ENCODE measurements at regions not wholly inside any gene's neighbourhood (a gene's known extent, or its start where the extent isn't known, plus 50 kb on each side); places are given as distances from the start of the nearest gene placed in this dataset.

- Histone ChIP-seq H3K27ac (ENCODE audit: low read length) (no peak overlapping the region), H3K4me1 (ENCODE audit: control insufficient read depth, insufficient read depth, low read length) (no peaks in the 10 kb centered on the region), H3K9me3 (ENCODE audit: control insufficient read depth, insufficient read depth, low read depth, low read length) (no peaks in the 10 kb centered on the region), H3K36me3 (ENCODE audit: control insufficient read depth, insufficient read depth, low read length) (no peaks in the 10 kb centered on the region), H3K27me3 (ENCODE audit: control insufficient read depth, insufficient read depth, low read length) (no peaks in the 10 kb centered on the region), H3K4me3 (ENCODE audit: low read depth in 2 of 2, low read length in 2 of 2) (no peak overlapping the region)
- ChIA-PET POLR2A (no interaction called here), CTCF (no interaction called here)
- BruUV-seq (replicated peaks): no TSS peak
- no peak for DNase-seq (ENCODE audit: low read depth, low spot score)
- intact Hi-C loops (cut with micrococcal nuclease; ENCODE audit: unreplicated experiment): no loop called here
- in situ Hi-C loops (cut with HindIII; ENCODE audit: low pct_unique_long_range_greater_than_20kb, low sequenced_read_pairs): no loop called here
- no peak for ATAC-seq
- TF ChIP-seq SIN3A (IDR thresholded peaks at IDR 0.05; ENCODE audit: borderline replicate concordance, insufficient read depth, low read depth, low read length) (no peak), TCF7L2 (IDR thresholded peaks at IDR 0.05; ENCODE audit: low read depth, low read length) (no peak), POLR2AphosphoS5 (IDR thresholded peaks at IDR 0.05; ENCODE audit: low read depth, low read length) (no peak), REST (IDR thresholded peaks at IDR 0.05; ENCODE audit: insufficient read depth in 1 of 2, low read depth in 2 of 2, low read length in 1 of 2) (no peak)
- TF ChIP-seq, protein P1, sequence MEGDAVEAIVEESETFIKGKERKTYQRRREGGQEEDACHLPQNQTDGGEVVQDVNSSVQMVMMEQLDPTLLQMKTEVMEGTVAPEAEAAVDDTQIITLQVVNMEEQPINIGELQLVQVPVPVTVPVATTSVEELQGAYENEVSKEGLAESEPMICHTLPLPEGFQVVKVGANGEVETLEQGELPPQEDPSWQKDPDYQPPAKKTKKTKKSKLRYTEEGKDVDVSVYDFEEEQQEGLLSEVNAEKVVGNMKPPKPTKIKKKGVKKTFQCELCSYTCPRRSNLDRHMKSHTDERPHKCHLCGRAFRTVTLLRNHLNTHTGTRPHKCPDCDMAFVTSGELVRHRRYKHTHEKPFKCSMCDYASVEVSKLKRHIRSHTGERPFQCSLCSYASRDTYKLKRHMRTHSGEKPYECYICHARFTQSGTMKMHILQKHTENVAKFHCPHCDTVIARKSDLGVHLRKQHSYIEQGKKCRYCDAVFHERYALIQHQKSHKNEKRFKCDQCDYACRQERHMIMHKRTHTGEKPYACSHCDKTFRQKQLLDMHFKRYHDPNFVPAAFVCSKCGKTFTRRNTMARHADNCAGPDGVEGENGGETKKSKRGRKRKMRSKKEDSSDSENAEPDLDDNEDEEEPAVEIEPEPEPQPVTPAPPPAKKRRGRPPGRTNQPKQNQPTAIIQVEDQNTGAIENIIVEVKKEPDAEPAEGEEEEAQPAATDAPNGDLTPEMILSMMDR (IDR thresholded peaks at IDR 0.05): no peak
Observed at GRCh38 chr13:76823969-76824368, 62.2 kb downstream of the KCTD12 start.

DNA sequence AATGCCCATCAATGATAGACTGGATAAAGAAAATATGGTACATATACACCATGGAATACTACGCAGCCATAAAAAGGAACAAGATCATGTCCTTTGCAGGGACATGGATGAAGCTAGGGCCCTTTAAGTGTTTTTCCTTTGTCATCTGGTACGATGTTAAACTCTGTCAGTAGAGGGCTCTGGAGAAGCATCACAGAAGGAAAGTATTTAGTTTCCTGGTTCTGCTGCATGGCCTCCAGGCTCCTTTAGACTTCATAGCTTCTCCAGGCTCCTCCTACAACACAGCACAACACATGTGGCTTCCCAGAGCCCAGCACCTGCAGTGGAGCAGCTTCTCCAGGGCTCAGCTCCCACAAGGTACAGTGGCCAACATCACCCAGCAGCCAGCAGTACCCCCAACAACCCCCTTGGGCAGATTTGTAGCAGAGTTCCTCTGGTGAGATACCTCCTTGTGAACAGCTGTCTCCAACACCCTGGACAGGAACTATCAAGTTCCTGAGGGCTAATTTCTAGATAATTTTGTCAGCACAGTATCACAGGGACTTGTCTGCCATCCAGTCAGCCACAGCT lies 63.4 kb downstream of the KCTD12 start:
- POLR2A ChIA-PET: no interaction called here

More for the DNA sequence above, 63.4 kb downstream of the KCTD12 start:
- TF ChIP-seq POLR2AphosphoS5 (IDR thresholded peaks at IDR 0.05; ENCODE audit: low read depth, low read length): no peak
- no peak for TF ChIP-seq REST (IDR thresholded peaks at IDR 0.05; ENCODE audit: insufficient read depth in 1 of 2, low read depth in 2 of 2, low read length in 1 of 2)
- no peak for TF ChIP-seq SIN3A (IDR thresholded peaks at IDR 0.05; ENCODE audit: borderline replicate concordance, insufficient read depth, low read depth, low read length)
- TF ChIP-seq, protein P1 (IDR thresholded peaks at IDR 0.05): no peak
- TF ChIP-seq TCF7L2 (IDR thresholded peaks at IDR 0.05; ENCODE audit: low read depth, low read length): no peak
- CTCF ChIA-PET: no interaction called here
- Histone ChIP-seq H3K4me3 (ENCODE audit: low read depth in 2 of 2, low read length in 2 of 2) (no peak overlapping the region), H3K36me3 (ENCODE audit: control insufficient read depth, insufficient read depth, low read length) (no peaks in the 10 kb centered on the region), H3K27me3 (ENCODE audit: control insufficient read depth, insufficient read depth, low read length) (no peaks in the 10 kb centered on the region), H3K4me1 (ENCODE audit: control insufficient read depth, insufficient read depth, low read length) (no peaks in the 10 kb centered on the region), H3K9me3 (ENCODE audit: control insufficient read depth, insufficient read depth, low read depth, low read length) (no peaks in the 10 kb centered on the region), H3K27ac (ENCODE audit: low read length) (no peak overlapping the region)
- no TSS peak for BruUV-seq (replicated peaks)
- ATAC-seq (no peak), DNase-seq (ENCODE audit: low read depth, low spot score) (no peak)
- intact Hi-C loops (cut with micrococcal nuclease; ENCODE audit: unreplicated experiment) (no loop called here), in situ Hi-C loops (cut with HindIII; ENCODE audit: low pct_unique_long_range_greater_than_20kb, low sequenced_read_pairs) (no loop called here)

All from Panc1 (cell line).